Neural progenitor cell (in vitro differentiated cells): ENCODE measurements at regions not wholly inside any gene's neighbourhood (a gene's known extent, or its start where the extent isn't known, plus 50 kb on each side); places are given as distances from the start of the nearest gene placed in this dataset.

Experiments
- DNase-seq: peaks from one replicate; pipeline ENCODE4 v3.0.0-alpha.2; 2016; ENCODE audit warnings: low spot score
- H2AFZ ChIP-seq: fragments of 200-600 bp; sonication (generic); replicated peaks from 2 replicates; pipeline ENCODE4 v1.6.1; 2016; ENCODE audit warnings: antibody characterized with exemption
- H3F3A ChIP-seq: fragments of 200-600 bp; sonication (generic); 2 replicates; pipeline ENCODE4 v1.6.1; 2016; ENCODE audit warnings: antibody characterized with exemption, low read depth
- H3K27ac ChIP-seq: fragments of 200-600 bp; sonication (generic); 2 replicates; pipeline ENCODE4 v1.5.1; 2016; ENCODE audit warnings: mild to moderate bottlenecking
- H3K27me3 ChIP-seq: fragments of 200-600 bp; sonication (generic); 2 replicates; pipeline ENCODE4 v1.6.1; 2016; ENCODE audit warnings: mild to moderate bottlenecking, moderate library complexity
- H3K36me3 ChIP-seq: fragments of 200-600 bp; sonication (generic); 2 replicates; pipeline ENCODE4 v1.5.1; 2016
- H3K4me1 ChIP-seq: fragments of 200-600 bp; sonication (generic); 2 replicates; pipeline ENCODE4 v1.6.1; 2016; ENCODE audit warnings: mixed run types
- H3K4me2 ChIP-seq: fragments of 200-600 bp; sonication (generic); 2 replicates; pipeline ENCODE4 v1.6.1; 2016
- H3K4me3 ChIP-seq: fragments of 200-600 bp; sonication (generic); 2 replicates; pipeline ENCODE4 v1.5.1; 2016
- H3K79me2 ChIP-seq: fragments of 200-600 bp; sonication (generic); 2 replicates; pipeline ENCODE4 v1.6.1; 2016; ENCODE audit warnings: low read depth
- H3K9ac ChIP-seq: fragments of 200-600 bp; sonication (generic); 2 replicates; pipeline ENCODE4 v1.6.1; 2016
- H3K9me3 ChIP-seq: fragments of 200-600 bp; sonication (generic); 2 replicates; pipeline ENCODE4 v1.5.1; 2016; ENCODE audit warnings: low read depth
- H4K20me1 ChIP-seq: fragments of 200-600 bp; sonication (generic); 2 replicates; pipeline ENCODE4 v1.6.1; 2016; ENCODE audit warnings: low read depth
- H3K27ac Mint-ChIP-seq: 3 replicates; pipeline ENCODE4 v1.8.0; 2021; ENCODE audit warnings: mixed read lengths
- H3K27me3 Mint-ChIP-seq: 2 replicates; pipeline ENCODE4 v1.8.0; 2022; ENCODE audit warnings: low read depth, mild to moderate bottlenecking, inconsistent platforms, moderate library complexity, mixed read lengths; ENCODE audit not compliant: insufficient read depth
- H3K36me3 Mint-ChIP-seq: 3 replicates; pipeline ENCODE4 v1.8.0; 2021; ENCODE audit warnings: mixed read lengths
- H3K4me1 Mint-ChIP-seq: 3 replicates; pipeline ENCODE4 v1.8.0; 2021; ENCODE audit warnings: mixed read lengths
- H3K4me3 Mint-ChIP-seq: 3 replicates; pipeline ENCODE4 v1.8.0; 2021; ENCODE audit warnings: mild to moderate bottlenecking, moderate library complexity, mixed read lengths
- H3K9me3 Mint-ChIP-seq: 3 replicates; pipeline ENCODE4 v1.8.0; 2020; ENCODE audit warnings: mixed read lengths
- CTCF ChIP-seq: fragments of 200-600 bp; sonication (generic); IDR thresholded peaks from 2 replicates; pipeline ENCODE4 v1.5.1; 2017; ENCODE audit warnings: antibody characterized with exemption, mild to moderate bottlenecking
- EZH2 ChIP-seq: fragments of 200-600 bp; sonication (generic); IDR thresholded peaks from 2 replicates; pipeline ENCODE4 v1.6.1; 2017; ENCODE audit warnings: antibody characterized with exemption, mild to moderate bottlenecking, moderate library complexity
- EZH2phosphoT487 ChIP-seq: fragments of 200-600 bp; sonication (generic); IDR thresholded peaks from 2 replicates; pipeline ENCODE4 v1.6.1; 2017; ENCODE audit warnings: antibody characterized with exemption

GRCh38 chr4:11131491-11131890 is 297.2 kb downstream of the HS3ST1 start:
- no peak for DNase-seq
- H2AFZ ChIP-seq = no peak overlapping the region
- Mint-ChIP-seq H3K4me3 (no peak overlapping the region), H3K4me1 (peaks cover under 1% of the 10 kb centered on the region), H3K9me3 (peaks cover 6% of the 10 kb centered on the region), H3K27me3 (peaks cover 2% of the 10 kb centered on the region), H3K27ac (no peak overlapping the region), H3K36me3 (no peaks in the 10 kb centered on the region)
- H3K79me2 ChIP-seq = no peaks in the 10 kb centered on the region
- TF ChIP-seq EZH2phosphoT487 (no peak), CTCF (no peak), EZH2 (no peak)
- H3K9me3 ChIP-seq = no peaks in the 10 kb centered on the region
- H3K36me3 ChIP-seq = no peaks in the 10 kb centered on the region
- no peak overlapping the region for H3K4me3 ChIP-seq
- H3K4me2 ChIP-seq = no peak overlapping the region
- H3K27me3 ChIP-seq = no peaks in the 10 kb centered on the region
- H4K20me1 ChIP-seq = no peaks in the 10 kb centered on the region
- no peak overlapping the region for H3K9ac ChIP-seq
- H3F3A ChIP-seq = no peaks in the 10 kb centered on the region
- no peaks in the 10 kb centered on the region for H3K4me1 ChIP-seq
- H3K27ac ChIP-seq = no peak overlapping the region

GRCh38 chr4:11130195-11130970 is 298.3 kb downstream of the HS3ST1 start:
- H4K20me1 ChIP-seq = no peaks in the 10 kb centered on the region
- no peaks in the 10 kb centered on the region for H3K9me3 ChIP-seq
- H3K4me2 ChIP-seq = no peak overlapping the region
- no peak overlapping the region for H3K4me3 ChIP-seq
- DNase-seq = no peak
- H2AFZ ChIP-seq = no peak overlapping the region
- no peaks in the 10 kb centered on the region for H3K79me2 ChIP-seq
- Mint-ChIP-seq H3K9me3 (peaks cover 6% of the 10 kb centered on the region), H3K27me3 (peaks cover 2% of the 10 kb centered on the region), H3K4me3 (no peak overlapping the region), H3K4me1 (peaks cover 2% of the 10 kb centered on the region), H3K27ac (no peak overlapping the region), H3K36me3 (no peaks in the 10 kb centered on the region)
- no peak overlapping the region for H3K9ac ChIP-seq
- H3K27me3 ChIP-seq = no peaks in the 10 kb centered on the region
- H3K36me3 ChIP-seq = no peaks in the 10 kb centered on the region
- no peak overlapping the region for H3K27ac ChIP-seq
- H3K4me1 ChIP-seq = no peaks in the 10 kb centered on the region
- TF ChIP-seq EZH2 (no peak), CTCF (no peak), EZH2phosphoT487 (no peak)
- H3F3A ChIP-seq = no peaks in the 10 kb centered on the region

GRCh38 chr4:11120435-11120834 is 308.3 kb downstream of the HS3ST1 start:
- no peaks in the 10 kb centered on the region for H3K27me3 Mint-ChIP-seq
- Histone ChIP-seq H3K9me3 (no peaks in the 10 kb centered on the region), H3K36me3 (no peaks in the 10 kb centered on the region), H2AFZ (no peak overlapping the region), H3K4me1 (peaks cover 5% of the 10 kb centered on the region), H3K9ac (no peak overlapping the region), H3K4me3 (no peak overlapping the region), H3K27me3 (no peaks in the 10 kb centered on the region), H3K4me2 (no peak overlapping the region), H3F3A (no peaks in the 10 kb centered on the region), H3K79me2 (no peaks in the 10 kb centered on the region), H4K20me1 (no peaks in the 10 kb centered on the region), H3K27ac (no peak overlapping the region)
- TF ChIP-seq EZH2phosphoT487 (no peak), EZH2 (no peak), CTCF (no peak)
- H3K9me3 Mint-ChIP-seq = peaks cover 11% of the 10 kb centered on the region
- no peak for DNase-seq
- H3K36me3 Mint-ChIP-seq = no peaks in the 10 kb centered on the region
- H3K27ac Mint-ChIP-seq = no peak overlapping the region
- no peak overlapping the region for H3K4me3 Mint-ChIP-seq
- H3K4me1 Mint-ChIP-seq = peaks cover 5% of the 10 kb centered on the region
